IMR-90 (cell line): ENCODE measurements at regions not wholly inside any gene's neighbourhood (a gene's known extent, or its start where the extent isn't known, plus 50 kb on each side); places are given as distances from the start of the nearest gene placed in this dataset.

Experiments
- ATAC-seq: fragments of 200-7000 bp; cut with Tn5 transposase; 2 replicates; pipeline ENCODE4 v1.9.1; 2020; ENCODE audit warnings: low read depth, mild to moderate bottlenecking, moderate library complexity
- BruUV-seq: library from RNA; stranded (reverse); fragments of 400-500 nt; replicated peaks from 2 replicates; lab custom pipeline; 2021; lab: Mats Ljungman, UMichigan
- CTCF ChIA-PET: fragments of 300-600 bp; formaldehyde crosslinking; extraction: SDS; loops from one replicate; lab custom pipeline; 2021; ENCODE audit warnings: antibody characterized with exemption; lab: Yijun Ruan, JAX
- POLR2A ChIA-PET: fragments of 300-600 bp; sonication (Branson Sonifier 250); formaldehyde crosslinking; loops from one replicate; lab custom pipeline; 2022; ENCODE audit warnings: antibody characterized with exemption; ENCODE audit not compliant: unreplicated experiment; lab: Charles Lee
- DNase-seq: peaks from one replicate; pipeline ENCODE4 v3.0.0; 2013
- H2AFZ ChIP-seq: replicated peaks from 2 replicates; pipeline ENCODE3; 2013; ENCODE audit warnings: low read length, mild to moderate bottlenecking; ENCODE audit not compliant: poor library complexity
- H2AK5ac ChIP-seq: 2 replicates; pipeline ENCODE4 v1.6.1; 2013; ENCODE audit warnings: low read depth, low read length, inconsistent platforms
- H2AK9ac ChIP-seq: replicated peaks from 2 replicates; pipeline ENCODE3; 2013; ENCODE audit warnings: mild to moderate bottlenecking, low read depth, low read length, moderate library complexity; ENCODE audit not compliant: poor library complexity
- H2BK120ac ChIP-seq: 2 replicates; pipeline ENCODE4 v1.6.1; 2013; ENCODE audit warnings: low read depth, low read length, inconsistent platforms
- H2BK15ac ChIP-seq: 3 replicates; pipeline ENCODE4 v1.6.1; 2013; ENCODE audit warnings: low read depth, low read length, inconsistent platforms
- H2BK20ac ChIP-seq: 2 replicates; pipeline ENCODE4 v1.6.1; 2013; ENCODE audit warnings: low read depth, mild to moderate bottlenecking, inconsistent platforms, low read length, moderate library complexity
- H2BK5ac ChIP-seq: 2 replicates; pipeline ENCODE4 v1.6.1; 2013; ENCODE audit warnings: mild to moderate bottlenecking, low read depth, low read length, inconsistent platforms; ENCODE audit not compliant: poor library complexity, severe bottlenecking
- H3K14ac ChIP-seq: replicated peaks from 2 replicates; pipeline ENCODE4 v1.6.1; 2013; ENCODE audit warnings: low read depth, low read length, inconsistent platforms
- H3K18ac ChIP-seq: 2 replicates; pipeline ENCODE4 v1.6.1; 2013; ENCODE audit warnings: low read depth, low read length, control low read depth
- H3K23ac ChIP-seq: 2 replicates; pipeline ENCODE4 v1.6.1; 2013; ENCODE audit warnings: low read depth, low read length, inconsistent platforms
- H3K27ac ChIP-seq: 2 replicates; pipeline ENCODE4 v1.5.1; 2013; ENCODE audit warnings: mild to moderate bottlenecking, control low read depth, low read length; ENCODE audit not compliant: insufficient read depth
- H3K27me3 ChIP-seq: 2 replicates; pipeline ENCODE4 v1.6.1; 2013; ENCODE audit warnings: low read length; ENCODE audit not compliant: control insufficient read depth, insufficient read depth
- H3K36me3 ChIP-seq: 2 replicates; pipeline ENCODE4 v1.6.1; 2013; ENCODE audit warnings: low read length, mixed read lengths; ENCODE audit not compliant: control insufficient read depth, insufficient read depth
- H3K4ac ChIP-seq: 2 replicates; pipeline ENCODE4 v1.6.1; 2013; ENCODE audit warnings: low read depth, low read length, inconsistent platforms
- H3K4me1 ChIP-seq: 2 replicates; pipeline ENCODE4 v1.6.1; 2013; ENCODE audit warnings: low read length, mixed read lengths; ENCODE audit not compliant: control insufficient read depth, insufficient read depth
- H3K4me2 ChIP-seq: 2 replicates; pipeline ENCODE4 v1.6.1; 2013; ENCODE audit warnings: low read depth, mild to moderate bottlenecking, control low read depth, low read length, moderate library complexity
- H3K4me3 ChIP-seq: 2 replicates; pipeline ENCODE4 v1.5.1; 2013; ENCODE audit warnings: low read depth, mild to moderate bottlenecking, control low read depth, low read length, moderate library complexity; ENCODE audit not compliant: insufficient read depth
- H3K56ac ChIP-seq: 2 replicates; pipeline ENCODE4 v1.6.1; 2013; ENCODE audit warnings: low read length, inconsistent platforms; ENCODE audit not compliant: insufficient read depth; ENCODE audit errors: extremely low read depth
- H3K79me1 ChIP-seq, 2 experiments: 2 replicates each; pipeline ENCODE4 v1.6.1; 2013; ENCODE audit warnings: low read length in 2 of 2, inconsistent platforms in 1 of 2, low read depth in 1 of 2
- H3K9ac ChIP-seq: 2 replicates; pipeline ENCODE4 v1.6.1; 2013; ENCODE audit warnings: low read depth, low read length, control low read depth
- H3K9me1 ChIP-seq: 2 replicates; pipeline ENCODE4 v1.6.1; 2013; ENCODE audit warnings: low read length, inconsistent platforms; ENCODE audit not compliant: insufficient read depth
- H3K9me3 ChIP-seq: 2 replicates; pipeline ENCODE4 v1.6.1; 2013; ENCODE audit warnings: low read length; ENCODE audit not compliant: control insufficient read depth, insufficient read depth
- H4K20me1 ChIP-seq: 2 replicates; pipeline ENCODE4 v1.6.1; 2013; ENCODE audit warnings: low read length, inconsistent platforms; ENCODE audit not compliant: insufficient read depth
- H4K5ac ChIP-seq: 2 replicates; pipeline ENCODE4 v1.6.1; 2013; ENCODE audit warnings: mild to moderate bottlenecking, low read depth, low read length, control low read depth
- H4K8ac ChIP-seq, 2 experiments: 2 replicates each; pipeline ENCODE4 v1.6.1; 2013; ENCODE audit warnings: low read depth in 2 of 2, low read length in 2 of 2, control low read depth in 1 of 2, inconsistent platforms in 1 of 2
- H4K91ac ChIP-seq: 2 replicates; pipeline ENCODE4 v1.6.1; 2013; ENCODE audit warnings: low read depth, low read length, inconsistent platforms; ENCODE audit not compliant: insufficient read depth
- CEBPB ChIP-seq: IDR thresholded peaks from 2 replicates; pipeline ENCODE4 v1.6.1; 2012; ENCODE audit warnings: low read depth, low read length, improper control_type of control experiment
- MAFK ChIP-seq: IDR thresholded peaks from 2 replicates; pipeline ENCODE4 v1.6.1; 2012; ENCODE audit warnings: low read depth, low read length, improper control_type of control experiment
- MXI1 ChIP-seq: IDR thresholded peaks from 2 replicates; pipeline ENCODE4 v1.6.1; 2012; ENCODE audit warnings: low read depth, mild to moderate bottlenecking, low read length, moderate library complexity, borderline replicate concordance
- NFE2L2 ChIP-seq: fragments of 150-350 bp; IDR thresholded peaks from 2 replicates; pipeline ENCODE4 v1.6.1; 2016; ENCODE audit warnings: low read depth, mild to moderate bottlenecking, low read length
- RAD21 ChIP-seq: IDR thresholded peaks from 2 replicates; pipeline ENCODE4 v1.6.1; 2012; ENCODE audit warnings: low read length, improper control_type of control experiment
- SMC3 ChIP-seq: fragments of 150-350 bp; IDR thresholded peaks from 2 replicates; pipeline ENCODE4 v1.6.1; 2016; ENCODE audit warnings: low read depth, mild to moderate bottlenecking, antibody characterized with exemption, low read length, moderate library complexity
- USF2 ChIP-seq: fragments of 150-350 bp; IDR thresholded peaks from 2 replicates; pipeline ENCODE4 v1.6.1; 2017; ENCODE audit warnings: mild to moderate bottlenecking, antibody characterized with exemption, low read length, low read depth
- WGBS, 2 experiments: methylation state at CpG; one replicate each; pipeline versions ENCODE4 v1.1.5 to v1.1.7; 2013; ENCODE audit warnings: missing lambda C conversion rate in 2 of 2; ENCODE audit not compliant: insufficient read length in 1 of 2; ENCODE audit errors: extremely low coverage in 2 of 2; 5-methylcytosine and 5-hydroxymethylcytosine counted together
- dilution Hi-C: fragments of 300-500 bp; cut with HindIII; formaldehyde crosslinking; loops from one replicate; pipeline ENCODE4 v1.14.3; 2018; ENCODE audit warnings: low sequenced_read_pairs; ENCODE audit not compliant: unreplicated experiment
- in situ Hi-C: fragments of 300-500 bp; cut with MboI; formaldehyde crosslinking; loops from 3 replicates; pipeline ENCODE4 v1.14.3; 2019; ENCODE audit warnings: low sequenced_read_pairs, inconsistent platforms, mixed read lengths
- intact Hi-C: fragments of 100-400 bp; cut with micrococcal nuclease; formaldehyde crosslinking; loops from 2 replicates; pipeline ENCODE4 v1.10.0; 2022
- TF ChIP-seq, protein P1 (sequence below): conservative IDR thresholded peaks from 2 replicates; pipeline ENCODE4 v1.5.1; 2012; ENCODE audit warnings: mild to moderate bottlenecking, low read depth, low read length, improper control_type of control experiment

- Histone ChIP-seq H2AFZ (no peak overlapping the region), H3K14ac (no peak overlapping the region), H3K56ac (no peak overlapping the region), H3K23ac (no peak overlapping the region), H3K27me3 (no peaks in the 10 kb centered on the region), H3K9me3 (peaks cover 4% of the 10 kb centered on the region), H3K4me2 (no peak overlapping the region), H2AK9ac (no peak overlapping the region), H2BK15ac (no peak overlapping the region), H2BK120ac (no peak overlapping the region), H3K4ac (no peak overlapping the region), H3K9me1 (no peaks in the 10 kb centered on the region), H3K4me3 (no peak overlapping the region), H3K9ac (no peak overlapping the region), H3K79me1 (no peaks in the 10 kb centered on the region), H4K5ac (no peak overlapping the region), H3K27ac (no peak overlapping the region), H4K91ac (no peak overlapping the region), H4K8ac (no peak overlapping the region), H2BK5ac (no peak overlapping the region), H3K4me1 (no peaks in the 10 kb centered on the region), H4K20me1 (no peaks in the 10 kb centered on the region), H3K18ac (no peak overlapping the region), H2BK20ac (no peak overlapping the region), H2AK5ac (no peak overlapping the region), H3K36me3 (no peaks in the 10 kb centered on the region)
- POLR2A ChIA-PET: no interaction called here
- CTCF ChIA-PET: interaction anchor here (1.3 kb wide), 1 partner anchor 15 kb away, joined by 3 read pairs; no protein-coding TSS in a partner anchor
- ATAC-seq: no peak
- DNase-seq: no peak
- BruUV-seq: no TSS peak
- 0% methylated on average over 1 of the region's 2 CpGs; no CpG with 5 or more reads in 1 of the 2 experiments for WGBS, 2 experiments
- in situ Hi-C loops (no loop called here), dilution Hi-C loops (no loop called here), intact Hi-C loops (no loop called here)
- TF ChIP-seq RAD21 (no peak), MAFK (no peak), USF2 (no peak), MXI1 (no peak), NFE2L2 (no peak), CEBPB (no peak), SMC3 (no peak)
- TF ChIP-seq, protein P1, sequence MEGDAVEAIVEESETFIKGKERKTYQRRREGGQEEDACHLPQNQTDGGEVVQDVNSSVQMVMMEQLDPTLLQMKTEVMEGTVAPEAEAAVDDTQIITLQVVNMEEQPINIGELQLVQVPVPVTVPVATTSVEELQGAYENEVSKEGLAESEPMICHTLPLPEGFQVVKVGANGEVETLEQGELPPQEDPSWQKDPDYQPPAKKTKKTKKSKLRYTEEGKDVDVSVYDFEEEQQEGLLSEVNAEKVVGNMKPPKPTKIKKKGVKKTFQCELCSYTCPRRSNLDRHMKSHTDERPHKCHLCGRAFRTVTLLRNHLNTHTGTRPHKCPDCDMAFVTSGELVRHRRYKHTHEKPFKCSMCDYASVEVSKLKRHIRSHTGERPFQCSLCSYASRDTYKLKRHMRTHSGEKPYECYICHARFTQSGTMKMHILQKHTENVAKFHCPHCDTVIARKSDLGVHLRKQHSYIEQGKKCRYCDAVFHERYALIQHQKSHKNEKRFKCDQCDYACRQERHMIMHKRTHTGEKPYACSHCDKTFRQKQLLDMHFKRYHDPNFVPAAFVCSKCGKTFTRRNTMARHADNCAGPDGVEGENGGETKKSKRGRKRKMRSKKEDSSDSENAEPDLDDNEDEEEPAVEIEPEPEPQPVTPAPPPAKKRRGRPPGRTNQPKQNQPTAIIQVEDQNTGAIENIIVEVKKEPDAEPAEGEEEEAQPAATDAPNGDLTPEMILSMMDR: no peak
These were observed 793.9 kb upstream of the EPHA7 start for GRCh38 chr6:94213226-94213625.
